22Rv1 (cell line): ENCODE measurements at regions not wholly inside any gene's neighbourhood (a gene's known extent, or its start where the extent isn't known, plus 50 kb on each side); places are given as distances from the start of the nearest gene placed in this dataset.

Experiments
- H3K27ac ChIP-seq: fragments of 450-650 bp; 2 replicates; pipeline ENCODE4 v1.5.1; 2017
- CTCF ChIP-seq: fragments of 450-650 bp; IDR thresholded peaks from 2 replicates; pipeline ENCODE4 v1.5.1; 2017; ENCODE audit warnings: mild to moderate bottlenecking
- ZFX ChIP-seq: fragments of 450-650 bp; IDR thresholded peaks from 2 replicates; pipeline ENCODE4 v1.6.1; 2017; ENCODE audit warnings: antibody characterized with exemption, borderline replicate concordance

GRCh38 chr9:81416476-81417298 lies 272.7 kb downstream of the TLE1 start:
- H3K27ac ChIP-seq: no peak overlapping the region
- TF ChIP-seq ZFX (no peak), CTCF (no peak)

GRCh38 chr9:81414836-81415235 lies 274.5 kb downstream of the TLE1 start:
- no peak for TF ChIP-seq CTCF
- no peak for TF ChIP-seq ZFX
- no peak overlapping the region for H3K27ac ChIP-seq

- no peak overlapping the region for H3K27ac ChIP-seq
- TF ChIP-seq ZFX (no peak), CTCF (no peak)
Measured at GRCh38 chr9:81411961-81412360, 277.4 kb downstream of the TLE1 start.

DNA sequence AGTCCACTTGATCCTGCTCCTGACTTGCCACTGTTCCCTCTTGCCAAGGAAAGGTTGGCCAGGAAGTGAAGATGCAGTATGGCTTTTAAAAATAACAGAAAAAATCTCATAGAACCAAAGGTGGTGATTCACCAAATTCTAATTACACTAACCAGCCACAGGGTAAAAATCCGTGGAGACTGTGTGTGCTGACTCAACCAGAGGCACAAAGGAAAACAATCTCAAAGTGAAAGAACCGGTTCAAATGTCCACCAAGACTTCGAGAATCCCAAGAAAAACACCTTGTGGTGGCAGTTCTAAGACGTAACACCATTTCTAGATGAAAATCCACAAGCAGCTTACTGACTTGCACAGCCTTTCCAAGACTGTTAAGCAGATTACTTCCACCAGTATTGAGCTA lies 279.1 kb downstream of the TLE1 start:
- H3K27ac ChIP-seq: no peak overlapping the region
- TF ChIP-seq ZFX: no peak
- no peak for TF ChIP-seq CTCF

- TF ChIP-seq ZFX (no peak), CTCF (no peak)
- no peak overlapping the region for H3K27ac ChIP-seq
Measured at GRCh38 chr9:81408951-81409350, 280.4 kb downstream of the TLE1 start.

- TF ChIP-seq ZFX: no peak
- TF ChIP-seq CTCF: no peak
- no peak overlapping the region for H3K27ac ChIP-seq
Measured at GRCh38 chr9:81404931-81405598, 284.3 kb downstream of the TLE1 start.
